Duodenal mucosa (tissue), 2 donors: ENCODE measurements at regions not wholly inside any gene's neighbourhood (a gene's known extent, or its start where the extent isn't known, plus 50 kb on each side); places are given as distances from the start of the nearest gene placed in this dataset.

Experiments used
- H3K27ac ChIP-seq: one replicate; pipeline ENCODE4 v1.7.0; 2013; ENCODE audit warnings: low read depth, low read length
- H3K27me3 ChIP-seq, 2 donors: one replicate each; pipeline ENCODE4 v1.7.0; 2013; ENCODE audit warnings: low read length in 2 of 2, control low read depth in 1 of 2; ENCODE audit not compliant: insufficient read depth in 2 of 2, control insufficient read depth in 1 of 2
- H3K36me3 ChIP-seq, 2 donors: one replicate each; pipeline ENCODE4 v1.7.0; 2013; ENCODE audit warnings: low read length in 2 of 2, control low read depth in 1 of 2; ENCODE audit not compliant: insufficient read depth in 2 of 2, control insufficient read depth in 1 of 2
- H3K4me1 ChIP-seq, 2 donors: one replicate each; pipeline ENCODE4 v1.7.0; 2013; ENCODE audit warnings: low read length in 2 of 2, control low read depth in 1 of 2; ENCODE audit not compliant: insufficient read depth in 2 of 2, control insufficient read depth in 1 of 2
- H3K4me3 ChIP-seq, 2 donors: one replicate each; pipeline ENCODE4 v1.7.0; 2013; ENCODE audit warnings: low read length in 2 of 2, low read depth in 1 of 2
- H3K9ac ChIP-seq, 2 donors: one replicate each; pipeline ENCODE4 v1.7.0; 2013; ENCODE audit warnings: low read length in 2 of 2, low read depth in 1 of 2
- H3K9me3 ChIP-seq, 2 donors: one replicate each; pipeline ENCODE4 v1.7.0; 2013; ENCODE audit warnings: low read length in 2 of 2, control low read depth in 1 of 2; ENCODE audit not compliant: control insufficient read depth in 1 of 2

- no peaks in the 10 kb centered on the region for H3K36me3 ChIP-seq
- H3K4me3 ChIP-seq, result no peak overlapping the region
- H3K27me3 ChIP-seq, result no peaks in the 10 kb centered on the region
- H3K9ac ChIP-seq, result no peak overlapping the region
- H3K4me1 ChIP-seq, result peaks cover 12 to 29% of the 10 kb centered on the region in 2 donors
- no peak overlapping the region for H3K27ac ChIP-seq
- no peaks in the 10 kb centered on the region for H3K9me3 ChIP-seq
Measured at GRCh38 chr6:47404435-47404834, 73.2 kb upstream of the CD2AP start.

GRCh38 chr6:47405273-47405672, 72.3 kb upstream of the CD2AP start:
- H3K27ac ChIP-seq, result no peak overlapping the region
- no peaks in the 10 kb centered on the region for H3K27me3 ChIP-seq
- peak overlapping the region in 1 of 2 donors; percentile 9 for H3K4me3 ChIP-seq
- no peaks in the 10 kb centered on the region for H3K9me3 ChIP-seq
- peaks cover 12 to 29% of the 10 kb centered on the region in 2 donors for H3K4me1 ChIP-seq
- H3K36me3 ChIP-seq, result no peaks in the 10 kb centered on the region
- no peak overlapping the region for H3K9ac ChIP-seq

GRCh38 chr6:47407300-47408281, 70.0 kb upstream of the CD2AP start:
- no peaks in the 10 kb centered on the region for H3K36me3 ChIP-seq
- no peak overlapping the region for H3K27ac ChIP-seq
- no peak overlapping the region for H3K4me3 ChIP-seq
- H3K27me3 ChIP-seq, result no peaks in the 10 kb centered on the region
- no peak overlapping the region for H3K9ac ChIP-seq
- peaks cover 12 to 29% of the 10 kb centered on the region in 2 donors for H3K4me1 ChIP-seq
- H3K9me3 ChIP-seq, result no peaks in the 10 kb centered on the region

- H3K27me3 ChIP-seq, result no peaks in the 10 kb centered on the region
- peak overlapping the region; percentile 56 to 73 for H3K4me3 ChIP-seq
- no peaks in the 10 kb centered on the region for H3K9me3 ChIP-seq
- no peaks in the 10 kb centered on the region for H3K36me3 ChIP-seq
- H3K9ac ChIP-seq, result peak overlapping the region; percentile 53 to 60
- peaks cover 4 to 6% of the 10 kb centered on the region in 2 donors for H3K4me1 ChIP-seq
- no peak overlapping the region for H3K27ac ChIP-seq
Measured at GRCh38 chr6:47413752-47414422, 63.7 kb upstream of the CD2AP start.

- no peaks in the 10 kb centered on the region for H3K9me3 ChIP-seq
- peaks cover 6 to 11% of the 10 kb centered on the region in 2 donors for H3K4me1 ChIP-seq
- peak overlapping the region; percentile 53 to 60 for H3K9ac ChIP-seq
- peak overlapping the region; percentile 56 to 73 for H3K4me3 ChIP-seq
- H3K36me3 ChIP-seq, result no peaks in the 10 kb centered on the region
- H3K27me3 ChIP-seq, result no peaks in the 10 kb centered on the region
- no peak overlapping the region for H3K27ac ChIP-seq
Measured at GRCh38 chr6:47414423-47415167, 63.0 kb upstream of the CD2AP start.

GRCh38 chr6:47416396-47417345, 60.9 kb upstream of the CD2AP start:
- Histone ChIP-seq H3K9ac (no peak overlapping the region), H3K4me3 (no peak overlapping the region), H3K27me3 (no peaks in the 10 kb centered on the region), H3K27ac (no peak overlapping the region), H3K36me3 (no peaks in the 10 kb centered on the region), H3K9me3 (no peaks in the 10 kb centered on the region), H3K4me1 (peaks cover 6 to 22% of the 10 kb centered on the region in 2 donors)

- H3K27ac ChIP-seq, result no peak overlapping the region
- no peak overlapping the region for H3K9ac ChIP-seq
- H3K4me3 ChIP-seq, result peak overlapping the region; percentile 40 to 41
- H3K27me3 ChIP-seq, result no peaks in the 10 kb centered on the region
- no peaks in the 10 kb centered on the region for H3K36me3 ChIP-seq
- H3K9me3 ChIP-seq, result no peaks in the 10 kb centered on the region
- peaks cover 0 to 22% of the 10 kb centered on the region in 2 donors for H3K4me1 ChIP-seq
Measured at GRCh38 chr6:47419621-47420020, 58.0 kb upstream of the CD2AP start.

- Histone ChIP-seq H3K4me1 (peaks cover 0 to 18% of the 10 kb centered on the region in 2 donors), H3K36me3 (no peaks in the 10 kb centered on the region), H3K9ac (no peak overlapping the region), H3K27ac (no peak overlapping the region), H3K9me3 (no peaks in the 10 kb centered on the region), H3K27me3 (no peaks in the 10 kb centered on the region), H3K4me3 (peak overlapping the region; percentile 40 to 41)
Measured at GRCh38 chr6:47420394-47421371, 56.9 kb upstream of the CD2AP start.
